ENCODE measurements at regions not wholly inside any gene's neighbourhood (a gene's known extent, or its start where the extent isn't known, plus 50 kb on each side); places are given as distances from the start of the nearest gene placed in this dataset.

DNA sequence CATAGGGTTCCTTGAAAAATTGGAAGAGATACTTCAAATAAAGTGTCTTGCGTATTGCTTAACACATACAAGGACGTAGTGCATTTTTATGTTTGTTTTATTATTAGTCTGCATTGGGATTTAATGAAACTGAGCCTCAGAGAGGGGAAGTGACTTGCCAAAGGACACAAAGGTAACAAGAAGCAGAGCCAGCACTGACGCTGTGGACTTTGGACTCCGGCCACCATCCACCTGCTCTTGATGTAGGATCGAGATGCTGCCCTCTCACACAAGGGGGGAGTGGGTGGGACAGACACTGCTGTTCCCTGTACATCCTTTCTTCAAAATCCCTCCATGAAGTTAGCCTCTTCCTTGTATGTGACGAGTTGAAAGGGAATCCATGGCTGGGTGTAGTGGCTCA lies 435.4 kb upstream of the RGMA start:
- TF ChIP-seq, protein P1, sequence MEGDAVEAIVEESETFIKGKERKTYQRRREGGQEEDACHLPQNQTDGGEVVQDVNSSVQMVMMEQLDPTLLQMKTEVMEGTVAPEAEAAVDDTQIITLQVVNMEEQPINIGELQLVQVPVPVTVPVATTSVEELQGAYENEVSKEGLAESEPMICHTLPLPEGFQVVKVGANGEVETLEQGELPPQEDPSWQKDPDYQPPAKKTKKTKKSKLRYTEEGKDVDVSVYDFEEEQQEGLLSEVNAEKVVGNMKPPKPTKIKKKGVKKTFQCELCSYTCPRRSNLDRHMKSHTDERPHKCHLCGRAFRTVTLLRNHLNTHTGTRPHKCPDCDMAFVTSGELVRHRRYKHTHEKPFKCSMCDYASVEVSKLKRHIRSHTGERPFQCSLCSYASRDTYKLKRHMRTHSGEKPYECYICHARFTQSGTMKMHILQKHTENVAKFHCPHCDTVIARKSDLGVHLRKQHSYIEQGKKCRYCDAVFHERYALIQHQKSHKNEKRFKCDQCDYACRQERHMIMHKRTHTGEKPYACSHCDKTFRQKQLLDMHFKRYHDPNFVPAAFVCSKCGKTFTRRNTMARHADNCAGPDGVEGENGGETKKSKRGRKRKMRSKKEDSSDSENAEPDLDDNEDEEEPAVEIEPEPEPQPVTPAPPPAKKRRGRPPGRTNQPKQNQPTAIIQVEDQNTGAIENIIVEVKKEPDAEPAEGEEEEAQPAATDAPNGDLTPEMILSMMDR (IDR thresholded peaks at IDR 0.05; ENCODE audit: extremely low read depth, insufficient read depth, missing control alignments): no peak
- no peak for DNase-seq (ENCODE audit: low spot score)
- in situ Hi-C loops (cut with MboI; ENCODE audit: low pct_unique_long_range_greater_than_20kb, low sequenced_read_pairs, unreplicated experiment): no loop called here

DNA sequence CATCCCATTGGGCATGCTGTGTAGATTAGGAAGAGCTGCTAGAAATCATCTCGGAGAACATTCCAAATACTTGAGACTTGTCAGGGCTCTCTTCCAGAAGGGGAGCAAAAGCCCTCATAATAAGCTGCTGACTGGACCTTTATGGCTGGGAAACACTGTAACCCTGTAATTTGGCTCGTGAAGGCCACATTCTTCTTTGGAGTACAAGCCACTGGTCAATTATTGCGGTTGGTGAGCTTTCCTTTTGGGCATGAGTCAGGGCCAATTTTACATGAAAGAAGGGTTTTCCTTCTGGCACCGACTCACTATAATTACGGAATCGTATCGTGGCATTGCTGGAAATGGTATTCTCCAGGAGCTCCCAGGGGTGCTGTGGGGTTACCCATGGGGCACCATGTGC lies 434.5 kb upstream of the RGMA start:
- DNase-seq (ENCODE audit: low spot score): no peak
- TF ChIP-seq, protein P1 (IDR thresholded peaks at IDR 0.05; ENCODE audit: extremely low read depth, insufficient read depth, missing control alignments): no peak
- in situ Hi-C loops (cut with MboI; ENCODE audit: low pct_unique_long_range_greater_than_20kb, low sequenced_read_pairs, unreplicated experiment): no loop called here

DNA sequence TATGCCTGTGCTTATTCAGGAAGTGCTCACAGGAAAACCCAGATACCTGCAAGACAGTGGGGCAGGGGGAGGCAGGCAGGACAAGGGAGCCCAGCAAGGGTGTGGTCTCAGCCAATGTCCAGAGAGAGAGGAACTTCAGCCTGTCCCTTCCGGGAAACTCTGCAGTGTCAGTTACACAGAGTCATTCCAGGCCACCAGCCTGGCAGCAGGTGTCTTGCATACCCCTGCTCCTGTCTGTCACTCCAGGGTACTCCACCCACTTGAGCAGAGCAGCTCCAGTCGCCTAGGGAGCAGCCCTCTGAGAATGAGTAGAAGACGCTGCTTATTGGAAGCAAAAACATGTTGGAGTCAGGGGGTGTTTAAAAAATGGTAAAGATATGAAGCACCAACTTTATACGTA lies 431.2 kb upstream of the RGMA start:
- no peak for DNase-seq (ENCODE audit: low spot score)
- TF ChIP-seq, protein P1 (IDR thresholded peaks at IDR 0.05; ENCODE audit: extremely low read depth, insufficient read depth, missing control alignments): no peak
- in situ Hi-C loops (cut with MboI; ENCODE audit: low pct_unique_long_range_greater_than_20kb, low sequenced_read_pairs, unreplicated experiment): no loop called here

DNA sequence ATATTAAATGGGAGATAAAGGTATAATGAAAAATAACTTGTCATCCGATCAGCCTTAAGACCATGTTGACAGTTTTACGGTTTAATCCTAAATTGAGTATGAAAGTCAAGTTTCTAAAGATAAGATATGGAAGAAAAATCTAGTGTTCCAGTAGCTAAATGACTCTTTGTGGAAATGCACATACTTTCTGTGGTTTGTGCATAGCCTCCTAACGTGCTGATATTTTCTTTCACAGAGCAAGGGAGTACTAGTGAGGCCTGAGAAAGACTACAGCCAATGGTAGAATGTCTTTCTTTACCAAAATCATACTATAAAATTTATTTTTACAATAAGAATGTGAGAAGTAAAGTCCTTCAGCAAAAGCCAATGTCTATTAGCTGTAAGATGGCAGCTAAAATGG lies 430.6 kb upstream of the RGMA start:
- in situ Hi-C loops (cut with MboI; ENCODE audit: low pct_unique_long_range_greater_than_20kb, low sequenced_read_pairs, unreplicated experiment): no loop called here
- DNase-seq (ENCODE audit: low spot score): no peak

DNA sequence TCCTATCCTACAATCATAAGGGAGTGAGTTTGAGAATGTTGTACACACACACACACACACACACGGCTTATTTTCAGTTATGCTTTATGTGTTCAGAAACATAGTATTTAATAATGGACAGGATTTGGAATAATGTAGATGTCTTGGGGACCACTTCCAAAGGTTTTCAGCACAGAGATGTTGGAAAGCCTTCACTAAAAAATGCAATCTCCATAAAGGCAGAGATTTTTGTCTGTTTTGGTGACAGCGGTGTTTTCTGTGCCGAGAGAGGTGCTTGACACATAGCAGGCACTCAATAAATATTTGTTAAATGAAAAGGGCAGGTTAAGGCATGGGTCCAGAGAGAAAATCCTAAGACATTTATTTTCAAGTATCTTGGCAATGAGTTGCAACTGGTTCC lies 428.2 kb upstream of the RGMA start:
- DNase-seq (ENCODE audit: low spot score): no peak
- TF ChIP-seq, protein P1 (IDR thresholded peaks at IDR 0.05; ENCODE audit: extremely low read depth, insufficient read depth, missing control alignments): no peak
- in situ Hi-C loops (cut with MboI; ENCODE audit: low pct_unique_long_range_greater_than_20kb, low sequenced_read_pairs, unreplicated experiment): no loop called here

More for the DNA sequence above, 430.6 kb upstream of the RGMA start:
- TF ChIP-seq, protein P1 (IDR thresholded peaks at IDR 0.05; ENCODE audit: extremely low read depth, insufficient read depth, missing control alignments): no peak

DNA sequence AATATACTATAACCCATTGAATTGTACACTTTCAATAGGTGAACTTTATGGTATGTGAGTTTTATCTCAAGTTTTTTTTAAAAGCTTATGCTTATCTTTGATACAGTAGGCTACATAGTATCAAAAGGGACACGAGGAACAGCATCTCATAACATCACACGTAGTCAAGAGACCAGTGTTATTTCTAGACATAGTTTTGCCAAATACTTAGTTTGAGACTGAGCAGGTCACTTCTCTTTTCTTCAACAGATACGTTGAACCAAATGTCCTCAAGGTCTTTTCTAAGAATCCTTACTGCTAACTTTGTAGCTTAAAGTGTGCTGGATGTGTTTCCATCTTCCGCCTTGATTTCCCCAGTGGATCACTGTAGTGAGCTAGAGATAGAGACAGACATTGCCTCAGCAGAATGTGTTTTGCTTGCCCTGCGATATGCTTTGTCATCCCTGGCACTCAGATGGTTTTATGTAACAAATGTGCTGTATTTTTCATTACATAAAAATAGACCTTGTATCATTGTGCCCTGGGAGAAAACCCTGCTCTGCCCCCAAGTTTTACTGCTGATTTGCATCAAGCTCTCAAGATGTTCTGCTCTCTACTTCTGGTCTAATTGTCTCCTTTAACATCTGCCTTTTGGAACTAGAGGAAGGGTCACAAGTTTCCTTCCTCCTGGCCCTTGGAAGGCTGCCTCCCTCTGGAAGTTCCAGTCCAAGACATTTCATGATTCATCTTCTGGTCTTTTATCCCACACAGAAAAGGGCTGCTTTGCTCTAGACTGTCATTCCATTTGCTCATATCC lies 426.4 kb upstream of the RGMA start:
- DNase-seq (ENCODE audit: low spot score): no peak
- in situ Hi-C loops (cut with MboI; ENCODE audit: low pct_unique_long_range_greater_than_20kb, low sequenced_read_pairs, unreplicated experiment): no loop called here
- TF ChIP-seq, protein P1 (IDR thresholded peaks at IDR 0.05; ENCODE audit: extremely low read depth, insufficient read depth, missing control alignments): no peak

Data from GM13977 (cell line).